DND-41 (cell line): ENCODE measurements at regions not wholly inside any gene's neighbourhood (a gene's known extent, or its start where the extent isn't known, plus 50 kb on each side); places are given as distances from the start of the nearest gene placed in this dataset.

Source experiments
- EZH2 ChIP-seq: IDR thresholded peaks from 3 replicates; pipeline ENCODE4 v1.6.1; 2012; ENCODE audit warnings: borderline replicate concordance, low read depth, mild to moderate bottlenecking, moderate library complexity, low read length, inconsistent platforms; ENCODE audit not compliant: severe bottlenecking
- TF ChIP-seq, protein P1 (sequence below): IDR thresholded peaks from 2 replicates; pipeline ENCODE4 v1.5.1; 2012; ENCODE audit warnings: borderline replicate concordance, low read length, moderate library complexity, mild to moderate bottlenecking; ENCODE audit not compliant: poor library complexity, severe bottlenecking; ENCODE audit errors: extremely low read depth

DNA sequence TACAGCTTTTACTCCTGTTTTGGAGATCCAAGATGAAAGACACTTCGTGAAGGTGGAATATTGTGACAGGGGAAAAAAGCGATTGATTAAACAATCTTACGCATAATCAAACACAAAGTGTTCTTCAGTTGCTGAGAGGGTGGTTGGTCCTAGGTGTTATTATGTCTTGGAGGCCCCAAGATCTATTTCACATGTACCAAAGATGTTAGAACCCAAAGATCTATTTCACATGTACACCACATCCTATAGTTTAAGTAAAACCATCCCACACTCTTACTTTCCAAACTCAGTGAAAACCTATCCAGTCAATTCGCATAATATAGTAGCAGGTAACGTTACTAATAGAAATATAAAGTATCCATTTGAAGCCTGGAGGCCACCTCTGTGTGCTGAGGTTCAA is 242.6 kb upstream of the MAF start:
- TF ChIP-seq, protein P1, sequence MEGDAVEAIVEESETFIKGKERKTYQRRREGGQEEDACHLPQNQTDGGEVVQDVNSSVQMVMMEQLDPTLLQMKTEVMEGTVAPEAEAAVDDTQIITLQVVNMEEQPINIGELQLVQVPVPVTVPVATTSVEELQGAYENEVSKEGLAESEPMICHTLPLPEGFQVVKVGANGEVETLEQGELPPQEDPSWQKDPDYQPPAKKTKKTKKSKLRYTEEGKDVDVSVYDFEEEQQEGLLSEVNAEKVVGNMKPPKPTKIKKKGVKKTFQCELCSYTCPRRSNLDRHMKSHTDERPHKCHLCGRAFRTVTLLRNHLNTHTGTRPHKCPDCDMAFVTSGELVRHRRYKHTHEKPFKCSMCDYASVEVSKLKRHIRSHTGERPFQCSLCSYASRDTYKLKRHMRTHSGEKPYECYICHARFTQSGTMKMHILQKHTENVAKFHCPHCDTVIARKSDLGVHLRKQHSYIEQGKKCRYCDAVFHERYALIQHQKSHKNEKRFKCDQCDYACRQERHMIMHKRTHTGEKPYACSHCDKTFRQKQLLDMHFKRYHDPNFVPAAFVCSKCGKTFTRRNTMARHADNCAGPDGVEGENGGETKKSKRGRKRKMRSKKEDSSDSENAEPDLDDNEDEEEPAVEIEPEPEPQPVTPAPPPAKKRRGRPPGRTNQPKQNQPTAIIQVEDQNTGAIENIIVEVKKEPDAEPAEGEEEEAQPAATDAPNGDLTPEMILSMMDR, result no peak
- TF ChIP-seq EZH2, result no peak
